Right lobe of liver (tissue), 6 donors: ENCODE measurements at regions not wholly inside any gene's neighbourhood (a gene's known extent, or its start where the extent isn't known, plus 50 kb on each side); places are given as distances from the start of the nearest gene placed in this dataset.

Experiments
- ATAC-seq, 4 donors: fragments of 200-7000 bp; cut with Tn5 transposase; one replicate each; pipeline ENCODE4 v1.9.1; 2020; ENCODE audit warnings: mild to moderate bottlenecking in 4 of 4, moderate library complexity in 4 of 4
- DNase-seq, 3 donors: peaks; one replicate each; pipeline ENCODE4 v3.0.0-alpha.2; 2020
- H3K27ac ChIP-seq, 3 donors: fragments of 200-600 bp; one replicate each; pipeline ENCODE4 v1.8.0; 2022
- H3K27me3 ChIP-seq, 2 donors: fragments of 200-600 bp; one replicate each; pipeline ENCODE4 v1.8.0; 2022
- H3K36me3 ChIP-seq, 4 donors: fragments of 200-600 bp; sonication (generic) in 1 of 4; one replicate each; pipeline versions ENCODE4 v1.5.1 to v1.8.0; 2017 to 2022; ENCODE audit warnings: control low read depth in 1 of 4
- H3K4me1 ChIP-seq, 4 donors: fragments of 200-600 bp; sonication (generic) in 1 of 4; one replicate each; pipeline versions ENCODE4 v1.5.1 to v1.8.0; 2017 to 2022; ENCODE audit warnings: control low read depth in 1 of 4
- H3K4me3 ChIP-seq, 3 donors: fragments of 200-600 bp; one replicate each; pipeline ENCODE4 v1.8.0; 2022
- H3K9me3 ChIP-seq, 4 donors: fragments of 200-600 bp; sonication (generic) in 1 of 4; one replicate each; pipeline versions ENCODE4 v1.5.1 to v1.8.0; 2017 to 2022; ENCODE audit warnings: control low read depth in 1 of 4
- POLR2A ChIP-seq: fragments of 450-650 bp; IDR thresholded peaks from one replicate; pipeline ENCODE4 v1.6.1; 2017; ENCODE audit warnings: antibody characterized with exemption, mild to moderate bottlenecking
- WGBS: methylation state at CpG from one replicate; pipeline ENCODE4 v1.1.6; 2018; ENCODE audit warnings: low coverage, low lambda C conversion rate; ENCODE audit not compliant: insufficient coverage; ENCODE audit errors: missing lambda C conversion rate; 5-methylcytosine and 5-hydroxymethylcytosine counted together
- intact Hi-C, 2 donors: fragments of 100-400 bp; cut with DNase I; formaldehyde crosslinking; loops; one replicate each; pipeline versions ENCODE4 v1.11.2 to v1.14.1; 2022
- TF ChIP-seq, protein P1 (sequence below), 4 donors: fragments of 200-600 bp in 3 of 4; fragments of 450-650 bp in 1 of 4; IDR thresholded peaks; one replicate each; pipeline versions ENCODE4 v1.5.1 to v1.8.0; 2016 to 2022; ENCODE audit warnings: antibody characterized with exemption in 4 of 4, mild to moderate bottlenecking in 2 of 4
- donor health status: DM: no; HTN: yes; CAD: no.
- donor health status: DM: no; HTN: no; CAD: no.
- donor health status: DM: no; HTN: no; CAD: no.
- donor health status: DM: no; HTN: yes; CAD: no.
- donor health status: DM: no; HTN: yes; CAD: no.

DNA sequence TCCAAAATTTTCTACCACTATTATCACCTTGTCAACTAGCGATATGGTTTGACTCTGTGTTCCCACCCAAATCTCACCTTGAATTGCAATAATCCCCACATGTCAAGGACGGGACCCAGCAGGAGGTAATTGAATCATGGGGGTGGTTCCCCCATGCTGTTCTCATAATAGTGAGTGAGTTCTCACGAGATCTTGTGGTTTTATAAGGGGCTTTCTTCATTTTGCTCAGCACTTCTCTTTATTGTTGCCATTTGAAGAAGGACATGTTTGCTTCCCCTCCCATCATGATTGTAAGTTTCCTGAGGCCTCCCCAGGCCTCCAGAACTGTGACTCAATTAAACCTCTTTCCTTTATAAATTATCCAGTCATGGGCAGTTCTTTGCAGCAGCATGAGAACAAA is 73.5 kb upstream of the ZC3H12C start:
- WGBS: 65% methylated on average over 2 of the region's 3 CpGs
- H3K9me3 ChIP-seq: no peaks in the 10 kb centered on the region
- ATAC-seq (no peak), DNase-seq (no peak)
- TF ChIP-seq, protein P1, sequence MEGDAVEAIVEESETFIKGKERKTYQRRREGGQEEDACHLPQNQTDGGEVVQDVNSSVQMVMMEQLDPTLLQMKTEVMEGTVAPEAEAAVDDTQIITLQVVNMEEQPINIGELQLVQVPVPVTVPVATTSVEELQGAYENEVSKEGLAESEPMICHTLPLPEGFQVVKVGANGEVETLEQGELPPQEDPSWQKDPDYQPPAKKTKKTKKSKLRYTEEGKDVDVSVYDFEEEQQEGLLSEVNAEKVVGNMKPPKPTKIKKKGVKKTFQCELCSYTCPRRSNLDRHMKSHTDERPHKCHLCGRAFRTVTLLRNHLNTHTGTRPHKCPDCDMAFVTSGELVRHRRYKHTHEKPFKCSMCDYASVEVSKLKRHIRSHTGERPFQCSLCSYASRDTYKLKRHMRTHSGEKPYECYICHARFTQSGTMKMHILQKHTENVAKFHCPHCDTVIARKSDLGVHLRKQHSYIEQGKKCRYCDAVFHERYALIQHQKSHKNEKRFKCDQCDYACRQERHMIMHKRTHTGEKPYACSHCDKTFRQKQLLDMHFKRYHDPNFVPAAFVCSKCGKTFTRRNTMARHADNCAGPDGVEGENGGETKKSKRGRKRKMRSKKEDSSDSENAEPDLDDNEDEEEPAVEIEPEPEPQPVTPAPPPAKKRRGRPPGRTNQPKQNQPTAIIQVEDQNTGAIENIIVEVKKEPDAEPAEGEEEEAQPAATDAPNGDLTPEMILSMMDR (IDR thresholded peaks at IDR 0.05): no peak
- TF ChIP-seq POLR2A: no peak
- intact Hi-C loops: no loop called here
- no peak overlapping the region for H3K4me3 ChIP-seq
- H3K36me3 ChIP-seq: no peaks in the 10 kb centered on the region
- no peak overlapping the region for H3K27ac ChIP-seq
- no peaks in the 10 kb centered on the region for H3K4me1 ChIP-seq
- no peaks in the 10 kb centered on the region for H3K27me3 ChIP-seq

- Histone ChIP-seq H3K4me1 (peaks cover 0 to 6% (median 0%) of the 10 kb centered on the region in 4 donors), H3K9me3 (no peaks in the 10 kb centered on the region), H3K36me3 (no peaks in the 10 kb centered on the region), H3K4me3 (no peak overlapping the region), H3K27ac (no peak overlapping the region), H3K27me3 (no peaks in the 10 kb centered on the region)
- DNase-seq (no peak), ATAC-seq (no peak)
- WGBS: 83% methylated on average over 1 of the region's 1 CpG
- TF ChIP-seq, protein P1 (IDR thresholded peaks at IDR 0.05): no peak
- no peak for TF ChIP-seq POLR2A
- intact Hi-C loops: no loop called here
These were observed 70.6 kb upstream of the ZC3H12C start for GRCh38 chr11:110022548-110022947.

- H3K27me3 ChIP-seq: no peaks in the 10 kb centered on the region
- ATAC-seq (no peak), DNase-seq (no peak)
- H3K4me1 ChIP-seq: peaks cover 0 to 6% (median 0%) of the 10 kb centered on the region in 4 donors
- H3K36me3 ChIP-seq: no peaks in the 10 kb centered on the region
- intact Hi-C loops: no loop called here
- no peak overlapping the region for H3K4me3 ChIP-seq
- no peak for TF ChIP-seq POLR2A
- TF ChIP-seq, protein P1 (IDR thresholded peaks at IDR 0.05): no peak
- H3K9me3 ChIP-seq: no peaks in the 10 kb centered on the region
- H3K27ac ChIP-seq: no peak overlapping the region
These were observed 69.5 kb upstream of the ZC3H12C start for GRCh38 chr11:110023711-110024110.

DNA sequence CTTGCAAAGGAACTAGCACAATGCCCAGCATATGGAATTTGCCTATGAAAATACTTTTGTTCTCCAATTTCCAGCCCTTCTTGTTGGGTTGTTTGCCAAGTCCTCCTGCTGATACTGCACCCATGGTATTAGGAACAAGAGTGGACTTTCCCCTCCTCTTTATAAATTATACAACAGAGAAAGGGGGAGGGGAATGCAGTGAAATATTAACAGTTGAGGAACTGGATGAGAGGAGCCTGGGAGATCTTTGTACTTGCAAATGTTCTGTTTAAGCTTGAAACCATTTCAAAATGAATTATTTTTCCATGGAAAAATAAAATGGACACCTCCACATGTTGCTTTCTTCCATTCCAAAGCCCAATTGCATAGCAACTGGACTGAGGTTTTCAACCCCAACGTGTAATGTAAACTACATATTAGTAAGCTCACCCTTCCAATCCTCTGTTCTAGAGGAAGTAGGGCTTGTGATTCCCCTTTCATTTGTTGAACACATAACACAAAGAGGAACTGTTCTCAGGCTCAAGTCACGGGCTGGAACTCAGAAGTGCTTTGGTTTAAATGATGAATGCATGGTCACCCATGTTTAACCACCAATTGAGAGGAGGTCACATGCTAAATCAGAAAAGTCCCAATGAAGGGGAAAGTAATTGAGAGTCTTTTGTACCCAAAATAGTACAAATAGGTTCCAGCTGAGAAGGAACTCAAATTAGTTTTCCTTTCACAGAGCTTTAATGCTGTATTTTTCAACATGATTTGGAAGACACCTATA is 66.2 kb upstream of the ZC3H12C start:
- WGBS: 41% methylated on average over 2 of the region's 2 CpGs
- no peak overlapping the region for H3K4me3 ChIP-seq

More for the DNA sequence above, 66.2 kb upstream of the ZC3H12C start:
- DNase-seq (no peak), ATAC-seq (peak; percentile 69 to 83 (median 74))
- H3K27me3 ChIP-seq: no peaks in the 10 kb centered on the region
- TF ChIP-seq POLR2A: no peak
- TF ChIP-seq, protein P1 (IDR thresholded peaks at IDR 0.05): no peak
- intact Hi-C loops: no loop called here
- H3K9me3 ChIP-seq: no peaks in the 10 kb centered on the region
- H3K4me1 ChIP-seq: peaks cover 0 to 6% (median 0%) of the 10 kb centered on the region in 4 donors
- H3K27ac ChIP-seq: no peak overlapping the region
- no peaks in the 10 kb centered on the region for H3K36me3 ChIP-seq
